ENCODE measurements at regions not wholly inside any gene's neighbourhood (a gene's known extent, or its start where the extent isn't known, plus 50 kb on each side); places are given as distances from the start of the nearest gene placed in this dataset.

DNA sequence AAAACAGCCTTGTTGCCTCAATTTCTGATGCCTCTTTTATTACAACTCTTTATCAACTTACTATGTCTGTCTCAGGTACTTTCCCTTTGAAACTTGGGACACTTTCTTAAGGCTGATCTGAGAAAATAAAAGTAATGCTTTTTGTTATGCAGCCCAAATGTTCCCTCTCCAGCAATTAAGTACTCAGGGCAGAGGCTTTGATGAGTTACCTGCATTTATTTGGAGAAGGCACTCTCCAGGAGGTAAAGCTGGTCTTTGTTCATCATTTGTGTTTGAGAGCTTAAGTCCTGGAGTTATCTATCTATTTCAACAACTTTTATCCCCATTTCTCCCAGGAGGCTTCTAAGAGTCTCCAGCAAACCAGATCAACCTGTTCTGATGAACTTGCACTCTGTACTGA lies 259.2 kb downstream of the ASXL3 start:
- H3F3A ChIP-seq (ENCODE audit: insufficient read depth, low read depth) = no peaks in the 10 kb centered on the region
- H3K27me3 ChIP-seq (ENCODE audit: insufficient read depth, low read depth) = no peaks in the 10 kb centered on the region
- H2AFZ ChIP-seq = no peak overlapping the region
- no TSS peak for BruUV-seq (replicated peaks)
- H3K79me2 ChIP-seq (ENCODE audit: low read depth) = no peaks in the 10 kb centered on the region
- no peaks in the 10 kb centered on the region for H3K36me3 ChIP-seq (ENCODE audit: low read depth)
- no peaks in the 10 kb centered on the region for H4K20me1 ChIP-seq (ENCODE audit: insufficient read depth)
- POLR2A ChIA-PET (ENCODE audit: unreplicated experiment) = no interaction called here
- intact Hi-C loops (cut with micrococcal nuclease; ENCODE audit: unreplicated experiment) = loop anchor here (5.0 kb wide), 1 partner anchor 950 kb away; no protein-coding TSS in a partner anchor
- TF ChIP-seq CTCF (conservative IDR thresholded peaks at IDR 0.05) (no peak), EZH2 (IDR thresholded peaks at IDR 0.05; ENCODE audit: low read depth) (no peak)
- no peak overlapping the region for H3K4me3 ChIP-seq
- CTCF ChIA-PET = no interaction called here
- H3K9me2 ChIP-seq (ENCODE audit: insufficient read depth) = no peaks in the 10 kb centered on the region
- no peaks in the 10 kb centered on the region for H3K4me1 ChIP-seq (replicated peaks; ENCODE audit: insufficient read depth)
- no peak for DNase-seq
- no peak overlapping the region for H3K27ac ChIP-seq
- no peaks in the 10 kb centered on the region for H3K9me3 ChIP-seq (ENCODE audit: insufficient read depth, low read depth)
- no peak overlapping the region for H3K4me2 ChIP-seq

- no peak overlapping the region for H3K27ac ChIP-seq
- no peak overlapping the region for H2AFZ ChIP-seq
- no peaks in the 10 kb centered on the region for H3K79me2 ChIP-seq (ENCODE audit: low read depth)
- intact Hi-C loops (cut with micrococcal nuclease; ENCODE audit: unreplicated experiment) = loop anchor here (5.0 kb wide), 1 partner anchor 951 kb away; no protein-coding TSS in a partner anchor
- CTCF ChIA-PET = no interaction called here
- H3K4me3 ChIP-seq = no peak overlapping the region
- H4K20me1 ChIP-seq (ENCODE audit: insufficient read depth) = no peaks in the 10 kb centered on the region
- POLR2A ChIA-PET (ENCODE audit: unreplicated experiment) = no interaction called here
- H3K4me2 ChIP-seq = no peak overlapping the region
- TF ChIP-seq CTCF (conservative IDR thresholded peaks at IDR 0.05) = no peak
- TF ChIP-seq EZH2 (IDR thresholded peaks at IDR 0.05; ENCODE audit: low read depth) = no peak
- H3K36me3 ChIP-seq (ENCODE audit: low read depth) = no peaks in the 10 kb centered on the region
- no TSS peak for BruUV-seq (replicated peaks)
- no peaks in the 10 kb centered on the region for H3F3A ChIP-seq (ENCODE audit: insufficient read depth, low read depth)
- H3K9me2 ChIP-seq (ENCODE audit: insufficient read depth) = no peaks in the 10 kb centered on the region
- DNase-seq = no peak
- H3K4me1 ChIP-seq (replicated peaks; ENCODE audit: insufficient read depth) = no peaks in the 10 kb centered on the region
- H3K27me3 ChIP-seq (ENCODE audit: insufficient read depth, low read depth) = no peaks in the 10 kb centered on the region
- H3K9me3 ChIP-seq (ENCODE audit: insufficient read depth, low read depth) = no peaks in the 10 kb centered on the region
Measured at GRCh38 chr18:33836564-33836963, 258.5 kb downstream of the ASXL3 start.

GRCh38 chr18:33835419-33835818 lies 257.4 kb downstream of the ASXL3 start:
- BruUV-seq (replicated peaks) = no TSS peak
- CTCF ChIA-PET = no interaction called here
- intact Hi-C loops (cut with micrococcal nuclease; ENCODE audit: unreplicated experiment) = loop anchor here (5.0 kb wide), 1 partner anchor 952 kb away; no protein-coding TSS in a partner anchor

More at GRCh38 chr18:33835419-33835818, 257.4 kb downstream of the ASXL3 start:
- H3K79me2 ChIP-seq (ENCODE audit: low read depth) = no peaks in the 10 kb centered on the region
- DNase-seq = no peak
- no peak overlapping the region for H3K4me2 ChIP-seq
- TF ChIP-seq EZH2 (IDR thresholded peaks at IDR 0.05; ENCODE audit: low read depth) (no peak), CTCF (conservative IDR thresholded peaks at IDR 0.05) (no peak)
- H4K20me1 ChIP-seq (ENCODE audit: insufficient read depth) = no peaks in the 10 kb centered on the region
- H3K4me1 ChIP-seq (replicated peaks; ENCODE audit: insufficient read depth) = no peaks in the 10 kb centered on the region
- no peaks in the 10 kb centered on the region for H3K9me3 ChIP-seq (ENCODE audit: insufficient read depth, low read depth)
- H3F3A ChIP-seq (ENCODE audit: insufficient read depth, low read depth) = no peaks in the 10 kb centered on the region
- no peak overlapping the region for H2AFZ ChIP-seq
- no peak overlapping the region for H3K27ac ChIP-seq
- POLR2A ChIA-PET (ENCODE audit: unreplicated experiment) = no interaction called here
- no peaks in the 10 kb centered on the region for H3K9me2 ChIP-seq (ENCODE audit: insufficient read depth)
- no peaks in the 10 kb centered on the region for H3K36me3 ChIP-seq (ENCODE audit: low read depth)
- no peak overlapping the region for H3K4me3 ChIP-seq
- no peaks in the 10 kb centered on the region for H3K27me3 ChIP-seq (ENCODE audit: insufficient read depth, low read depth)

Data from PC-9 (cell line).